Activated CD8-positive, alpha-beta memory T cell treated with anti-CD3 and anti-CD28 coated beads, Interleukin-2, amount 10 ng/mL, durations not matched to agents 7 days and 5 days (primary cell): ENCODE measurements at regions not wholly inside any gene's neighbourhood (a gene's known extent, or its start where the extent isn't known, plus 50 kb on each side); places are given as distances from the start of the nearest gene placed in this dataset.

Experiments used
- ATAC-seq: fragments of 150-1000 bp; cut with Tn5 transposase; one replicate; pipeline ENCODE4 v1.10.0; 2021; ENCODE audit warnings: moderate library complexity
- CTCF ChIA-PET: fragments of 350-600 bp; sonication (Branson Sonifier 250); formaldehyde crosslinking; loops from one replicate; lab custom pipeline; 2021; ENCODE audit warnings: antibody characterized with exemption; lab: Charles Lee
- DNase-seq: peaks from one replicate; pipeline ENCODE4 v3.0.0-alpha.2; 2020
- H3K27ac Mint-ChIP-seq: one replicate; pipeline ENCODE4 v1.8.0; 2021; ENCODE audit warnings: mild to moderate bottlenecking, mixed read lengths
- H3K27me3 Mint-ChIP-seq: one replicate; pipeline ENCODE4 v1.8.0; 2021; ENCODE audit warnings: mixed read lengths
- H3K36me3 Mint-ChIP-seq: one replicate; pipeline ENCODE4 v1.8.0; 2021; ENCODE audit warnings: mild to moderate bottlenecking, mixed read lengths
- H3K4me1 Mint-ChIP-seq: one replicate; pipeline ENCODE4 v1.8.0; 2021; ENCODE audit warnings: mixed read lengths
- H3K4me3 Mint-ChIP-seq: one replicate; pipeline ENCODE4 v1.8.0; 2021; ENCODE audit warnings: mild to moderate bottlenecking, moderate library complexity, mixed read lengths
- H3K9me3 Mint-ChIP-seq: one replicate; pipeline ENCODE4 v1.8.0; 2022; ENCODE audit warnings: low read depth, mixed read lengths

GRCh38 chr11:106398502-106399075 is 321.1 kb downstream of the AASDHPPT start:
- no peaks in the 10 kb centered on the region for H3K36me3 Mint-ChIP-seq
- no peaks in the 10 kb centered on the region for H3K27me3 Mint-ChIP-seq
- H3K4me1 Mint-ChIP-seq, result no peaks in the 10 kb centered on the region
- ATAC-seq (no peak), DNase-seq (no peak)
- CTCF ChIA-PET, result no interaction called here
- no peak overlapping the region for H3K27ac Mint-ChIP-seq
- H3K9me3 Mint-ChIP-seq, result peaks cover under 1% of the 10 kb centered on the region
- H3K4me3 Mint-ChIP-seq, result no peak overlapping the region

- peaks cover 2% of the 10 kb centered on the region for H3K9me3 Mint-ChIP-seq
- H3K27me3 Mint-ChIP-seq, result no peaks in the 10 kb centered on the region
Observed at GRCh38 chr11:106399076-106399511, 321.6 kb downstream of the AASDHPPT start.

DNA sequence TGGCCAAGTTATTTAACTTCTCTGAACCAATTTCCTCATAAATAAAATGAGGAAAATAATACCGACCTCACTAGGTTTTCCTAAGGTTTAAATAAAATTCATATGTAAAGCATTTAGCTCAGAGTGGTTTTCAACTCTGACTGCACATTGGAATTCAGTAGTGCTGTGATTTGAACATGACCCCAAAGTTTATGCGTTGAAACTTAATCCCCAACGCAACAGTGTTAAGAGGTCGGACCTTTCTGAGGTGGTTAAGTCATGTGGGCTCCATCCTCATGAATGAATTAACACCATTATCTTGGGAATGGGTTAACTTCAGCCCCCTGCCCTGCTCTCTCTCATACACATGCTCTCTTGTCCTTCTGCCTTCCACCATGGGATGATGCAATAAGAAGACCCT is 322.2 kb downstream of the AASDHPPT start:
- Mint-ChIP-seq H3K27ac (no peak overlapping the region), H3K9me3 (peaks cover 5% of the 10 kb centered on the region), H3K4me3 (no peak overlapping the region), H3K27me3 (no peaks in the 10 kb centered on the region), H3K36me3 (no peaks in the 10 kb centered on the region), H3K4me1 (no peaks in the 10 kb centered on the region)
- ATAC-seq (no peak), DNase-seq (no peak)
- CTCF ChIA-PET, result no interaction called here

More at GRCh38 chr11:106399076-106399511, 321.6 kb downstream of the AASDHPPT start:
- ATAC-seq (no peak), DNase-seq (no peak)
- H3K4me1 Mint-ChIP-seq, result no peaks in the 10 kb centered on the region
- H3K36me3 Mint-ChIP-seq, result no peaks in the 10 kb centered on the region
- no peak overlapping the region for H3K27ac Mint-ChIP-seq
- H3K4me3 Mint-ChIP-seq, result no peak overlapping the region
- CTCF ChIA-PET, result no interaction called here

GRCh38 chr11:106400949-106401570 is 323.6 kb downstream of the AASDHPPT start:
- ATAC-seq (no peak), DNase-seq (no peak)
- peaks cover 8% of the 10 kb centered on the region for H3K9me3 Mint-ChIP-seq
- H3K4me3 Mint-ChIP-seq, result no peak overlapping the region
- no peaks in the 10 kb centered on the region for H3K27me3 Mint-ChIP-seq
- H3K4me1 Mint-ChIP-seq, result no peaks in the 10 kb centered on the region
- H3K27ac Mint-ChIP-seq, result no peak overlapping the region
- no peaks in the 10 kb centered on the region for H3K36me3 Mint-ChIP-seq
- CTCF ChIA-PET, result no interaction called here

DNA sequence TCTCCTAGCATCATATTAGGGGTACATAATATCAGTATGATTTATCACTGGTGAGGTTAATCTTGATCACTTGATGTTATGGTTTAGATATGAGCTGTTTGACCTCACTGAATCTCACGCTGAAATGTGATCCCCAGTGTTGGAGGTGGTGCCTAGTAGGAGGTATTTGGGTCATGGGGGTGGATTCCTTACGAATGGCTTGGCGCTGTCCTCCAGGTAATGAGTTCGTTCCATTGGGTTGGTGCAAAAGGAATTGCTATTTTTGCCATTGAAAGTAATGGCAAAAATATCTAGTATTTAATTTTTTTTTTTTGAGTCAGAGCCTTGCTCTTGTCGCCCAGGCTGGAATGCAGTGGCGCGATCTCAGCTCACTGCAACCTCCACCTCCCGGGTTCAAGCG is 326.3 kb downstream of the AASDHPPT start:
- H3K4me3 Mint-ChIP-seq, result no peak overlapping the region
- no peaks in the 10 kb centered on the region for H3K4me1 Mint-ChIP-seq
- H3K27me3 Mint-ChIP-seq, result no peaks in the 10 kb centered on the region
- H3K27ac Mint-ChIP-seq, result no peak overlapping the region
- CTCF ChIA-PET, result no interaction called here
- H3K36me3 Mint-ChIP-seq, result no peaks in the 10 kb centered on the region
- no peak for ATAC-seq
- H3K9me3 Mint-ChIP-seq, result peaks cover 8% of the 10 kb centered on the region
- DNase-seq, result no peak

DNA sequence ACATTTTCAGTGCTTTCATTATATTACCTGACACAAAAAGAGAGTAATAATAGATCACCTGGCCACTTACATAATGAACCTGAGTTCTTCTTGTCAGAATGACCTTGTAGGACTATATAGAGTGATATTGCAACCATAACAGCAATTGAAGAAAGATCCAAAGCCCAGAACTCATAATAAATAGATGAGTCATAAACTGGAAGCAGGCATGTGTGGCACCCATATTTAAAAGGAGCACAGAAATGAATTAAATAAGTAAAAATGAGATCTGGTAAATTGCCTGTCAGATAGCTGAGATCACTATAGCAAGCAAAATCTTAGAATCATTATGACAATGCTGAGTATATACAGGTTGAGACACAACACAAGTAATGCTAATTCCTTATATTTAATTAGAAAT is 331.8 kb downstream of the AASDHPPT start:
- CTCF ChIA-PET, result no interaction called here
- DNase-seq (no peak), ATAC-seq (no peak)
- Mint-ChIP-seq H3K4me1 (no peaks in the 10 kb centered on the region), H3K27ac (no peak overlapping the region), H3K9me3 (peaks cover 6% of the 10 kb centered on the region), H3K4me3 (no peak overlapping the region), H3K27me3 (no peaks in the 10 kb centered on the region), H3K36me3 (no peaks in the 10 kb centered on the region)

- Mint-ChIP-seq H3K4me3 (no peak overlapping the region), H3K27ac (no peak overlapping the region), H3K36me3 (no peaks in the 10 kb centered on the region), H3K27me3 (no peaks in the 10 kb centered on the region), H3K9me3 (peaks cover 3% of the 10 kb centered on the region), H3K4me1 (no peaks in the 10 kb centered on the region)
- DNase-seq (no peak), ATAC-seq (no peak)
- CTCF ChIA-PET, result no interaction called here
Observed at GRCh38 chr11:106409671-106410070, 332.2 kb downstream of the AASDHPPT start.

DNA sequence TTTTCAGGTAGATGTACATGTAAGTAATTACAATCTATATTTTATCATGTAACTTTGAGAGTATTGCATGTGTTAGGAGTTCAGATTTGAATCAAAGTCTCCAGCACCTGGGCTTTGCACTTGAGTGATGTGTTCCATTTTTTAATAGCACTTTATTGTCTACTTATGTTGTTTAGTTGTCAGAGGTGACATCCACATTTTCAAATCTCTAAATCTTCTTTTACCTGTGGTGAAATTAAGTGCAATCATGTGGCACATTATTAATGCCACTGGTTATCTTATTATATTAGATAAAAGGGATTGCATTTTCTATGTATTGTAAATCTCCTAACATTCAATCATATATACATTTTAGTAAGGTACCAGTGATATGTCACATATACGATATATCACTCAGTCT is 333.4 kb downstream of the AASDHPPT start:
- Mint-ChIP-seq H3K36me3 (no peaks in the 10 kb centered on the region), H3K27me3 (no peaks in the 10 kb centered on the region), H3K4me1 (no peaks in the 10 kb centered on the region), H3K27ac (no peak overlapping the region), H3K4me3 (no peak overlapping the region), H3K9me3 (no peaks in the 10 kb centered on the region)
- DNase-seq, result no peak
- no peak for ATAC-seq
- CTCF ChIA-PET, result no interaction called here

DNA sequence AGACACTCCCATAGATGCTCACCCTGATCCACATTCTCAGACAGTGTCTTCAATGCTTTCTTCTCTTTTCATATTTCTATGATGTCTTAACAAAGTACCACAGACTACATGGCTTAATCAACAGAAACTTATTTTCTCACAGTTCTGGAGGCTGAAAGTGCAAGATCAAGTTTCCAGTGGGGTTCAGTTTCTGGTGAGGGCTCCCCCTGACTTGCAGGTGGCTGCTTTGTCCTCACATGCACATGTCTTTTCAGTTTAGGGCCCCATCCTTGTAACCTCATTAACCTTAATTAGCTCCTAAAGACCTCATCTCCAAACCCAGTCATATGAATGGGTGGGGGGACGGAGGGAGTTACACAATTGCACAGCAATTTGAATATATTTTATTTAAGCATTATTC is 335.8 kb downstream of the AASDHPPT start:
- H3K27ac Mint-ChIP-seq, result no peak overlapping the region
- DNase-seq, result no peak
- no peaks in the 10 kb centered on the region for H3K27me3 Mint-ChIP-seq
- no peaks in the 10 kb centered on the region for H3K36me3 Mint-ChIP-seq
- CTCF ChIA-PET, result no interaction called here
- no peak for ATAC-seq
- no peak overlapping the region for H3K4me3 Mint-ChIP-seq
- no peaks in the 10 kb centered on the region for H3K4me1 Mint-ChIP-seq
- no peaks in the 10 kb centered on the region for H3K9me3 Mint-ChIP-seq

DNA sequence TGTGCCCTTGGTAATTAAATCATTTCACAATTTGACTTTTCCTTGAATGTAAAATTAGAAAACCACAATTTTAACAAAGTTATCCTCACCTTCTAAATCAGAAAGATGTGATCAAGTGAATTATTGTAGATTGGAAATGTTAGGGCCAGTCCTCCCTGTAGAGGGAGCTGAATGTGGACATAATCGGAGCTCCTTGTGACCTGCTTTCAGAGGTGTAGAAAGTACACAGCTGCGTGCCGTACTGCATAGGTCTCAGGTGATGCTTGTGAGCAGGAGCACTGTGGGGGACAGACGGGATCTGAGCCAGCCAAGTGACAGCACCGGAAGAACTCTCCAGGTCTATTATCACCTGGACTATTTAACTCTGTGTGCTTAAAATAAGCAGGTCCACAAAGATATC is 338.0 kb downstream of the AASDHPPT start:
- no peaks in the 10 kb centered on the region for H3K36me3 Mint-ChIP-seq
- DNase-seq (no peak), ATAC-seq (no peak)
- no peak overlapping the region for H3K4me3 Mint-ChIP-seq
- no peaks in the 10 kb centered on the region for H3K4me1 Mint-ChIP-seq
- no peaks in the 10 kb centered on the region for H3K9me3 Mint-ChIP-seq
- no peaks in the 10 kb centered on the region for H3K27me3 Mint-ChIP-seq
- CTCF ChIA-PET, result no interaction called here
- no peak overlapping the region for H3K27ac Mint-ChIP-seq

DNA sequence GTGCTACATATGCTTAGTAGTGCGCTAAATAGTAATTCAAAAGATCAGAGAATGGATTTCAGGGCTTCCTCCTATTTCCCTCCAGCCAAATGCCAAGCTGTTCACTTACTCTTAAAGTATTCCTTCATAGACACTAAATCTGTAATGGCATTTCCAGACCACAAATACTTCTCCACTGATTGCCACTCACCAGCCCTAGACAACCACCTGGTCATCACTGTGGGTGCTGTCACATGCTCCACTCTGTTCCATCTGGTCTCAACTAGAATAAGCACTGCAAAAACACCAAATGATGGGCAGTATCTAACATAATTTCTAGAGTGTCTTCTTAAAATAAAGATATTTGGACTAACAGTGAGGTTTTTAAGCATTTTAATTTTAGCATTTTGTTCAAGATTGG is 341.3 kb downstream of the AASDHPPT start:
- Mint-ChIP-seq H3K9me3 (no peaks in the 10 kb centered on the region), H3K4me3 (no peak overlapping the region), H3K27ac (no peak overlapping the region), H3K27me3 (no peaks in the 10 kb centered on the region), H3K36me3 (no peaks in the 10 kb centered on the region), H3K4me1 (no peaks in the 10 kb centered on the region)
- no peak for DNase-seq
- ATAC-seq, result no peak
- CTCF ChIA-PET, result no interaction called here

DNA sequence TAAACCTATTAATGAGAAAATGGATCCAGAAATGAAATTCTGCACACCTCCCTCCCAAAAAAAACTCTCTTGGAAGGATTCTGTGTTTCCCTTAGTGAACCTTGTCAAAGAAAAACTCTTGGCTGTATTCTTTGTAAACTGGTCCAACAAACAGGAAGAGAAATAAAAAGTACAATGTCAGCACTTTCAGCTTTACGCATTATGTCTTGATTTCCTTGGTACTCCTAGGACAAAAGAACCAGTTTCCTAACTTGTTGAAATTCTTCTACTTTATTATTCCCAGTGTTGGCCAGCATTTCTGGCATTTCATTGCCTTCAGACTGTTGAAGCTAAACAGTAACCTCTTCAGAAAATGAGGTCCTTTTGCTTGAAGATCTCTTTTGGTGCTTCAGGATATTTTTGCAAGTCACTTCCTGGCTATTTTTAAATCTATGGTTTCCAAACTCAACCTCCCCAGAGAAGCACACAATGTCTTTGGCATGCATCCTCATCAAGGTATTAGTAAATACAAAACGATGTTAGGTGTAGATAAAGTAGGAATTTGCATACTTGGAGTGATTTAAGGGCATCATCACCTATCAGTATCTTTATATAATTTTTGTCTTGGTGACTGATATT is 342.7 kb downstream of the AASDHPPT start:
- no peaks in the 10 kb centered on the region for H3K4me1 Mint-ChIP-seq
- DNase-seq (no peak), ATAC-seq (no peak)
- H3K4me3 Mint-ChIP-seq, result no peak overlapping the region
- H3K9me3 Mint-ChIP-seq, result peaks cover 3% of the 10 kb centered on the region
- no peaks in the 10 kb centered on the region for H3K27me3 Mint-ChIP-seq
- H3K27ac Mint-ChIP-seq, result no peak overlapping the region
- H3K36me3 Mint-ChIP-seq, result no peaks in the 10 kb centered on the region
- CTCF ChIA-PET, result no interaction called here

DNA sequence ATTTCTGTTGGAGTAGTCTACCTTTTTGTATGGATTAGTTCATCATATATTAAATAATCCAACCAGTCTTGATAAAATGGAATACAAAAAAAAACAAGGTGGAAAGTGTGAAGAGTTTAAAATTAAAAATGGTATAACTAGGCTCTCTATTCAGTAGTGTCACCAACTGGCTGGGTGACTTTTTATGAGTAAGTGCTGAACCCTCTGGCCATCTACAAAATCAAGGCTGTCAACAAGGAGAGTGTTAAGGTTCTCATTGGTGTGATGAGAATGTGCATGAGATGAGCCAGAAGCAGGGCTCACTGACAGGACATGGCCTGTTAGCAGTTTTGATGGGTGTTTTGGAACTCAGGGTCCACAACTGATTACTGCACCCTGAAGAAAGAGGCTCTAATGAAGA is 343.2 kb downstream of the AASDHPPT start:
- Mint-ChIP-seq H3K4me3 (no peak overlapping the region), H3K36me3 (no peaks in the 10 kb centered on the region), H3K4me1 (no peaks in the 10 kb centered on the region), H3K27me3 (no peaks in the 10 kb centered on the region), H3K9me3 (peaks cover 3% of the 10 kb centered on the region), H3K27ac (no peak overlapping the region)
- ATAC-seq (no peak), DNase-seq (no peak)
- CTCF ChIA-PET, result no interaction called here

GRCh38 chr11:106421676-106422292 is 344.3 kb downstream of the AASDHPPT start:
- no peaks in the 10 kb centered on the region for H3K4me1 Mint-ChIP-seq
- no peaks in the 10 kb centered on the region for H3K36me3 Mint-ChIP-seq
- ATAC-seq, result no peak
- CTCF ChIA-PET, result no interaction called here
- no peaks in the 10 kb centered on the region for H3K27me3 Mint-ChIP-seq
- H3K9me3 Mint-ChIP-seq, result peaks cover 3% of the 10 kb centered on the region
- no peak overlapping the region for H3K4me3 Mint-ChIP-seq
- no peak overlapping the region for H3K27ac Mint-ChIP-seq
- DNase-seq, result no peak
